Thoracic aorta (tissue), 2 donors: ENCODE measurements at regions not wholly inside any gene's neighbourhood (a gene's known extent, or its start where the extent isn't known, plus 50 kb on each side); places are given as distances from the start of the nearest gene placed in this dataset.

ENCODE experiments used
- ATAC-seq: fragments of 150-250 bp; one replicate; pipeline ENCODE4 v1.8.0; 2017; ENCODE audit warnings: low read depth; ENCODE audit not compliant: insufficient number of reproducible peaks, low FRiP score
- DNase-seq: peaks from one replicate; pipeline ENCODE4 v3.0.0-alpha.2; 2020; ENCODE audit warnings: low spot score
- H3K27ac ChIP-seq, 2 donors: fragments of 200-600 bp; sonication (generic); 1 replicate in 1 of 2; 2 replicates in 1 of 2; pipeline ENCODE4 v1.5.1; 2016; ENCODE audit warnings: mild to moderate bottlenecking in 2 of 2, moderate library complexity in 2 of 2
- H3K27me3 ChIP-seq: fragments of 200-600 bp; sonication (generic); replicated peaks from 2 replicates; pipeline ENCODE4 v1.6.0; 2016; ENCODE audit warnings: mild to moderate bottlenecking; ENCODE audit not compliant: insufficient read depth
- H3K36me3 ChIP-seq: fragments of 200-600 bp; sonication (generic); one replicate; pipeline ENCODE4 v1.5.1; 2016
- H3K4me1 ChIP-seq, 2 donors: fragments of 200-600 bp; sonication (generic); 1 replicate in 1 of 2; 2 replicates in 1 of 2; pipeline versions ENCODE4 v1.5.1 to v1.6.0; 2016; ENCODE audit warnings: low read depth in 2 of 2, mild to moderate bottlenecking in 1 of 2; ENCODE audit not compliant: control insufficient read depth in 1 of 2
- H3K4me3 ChIP-seq: fragments of 200-600 bp; sonication (generic); 2 replicates; pipeline ENCODE4 v1.5.1; 2016; ENCODE audit warnings: mild to moderate bottlenecking
- H3K9me3 ChIP-seq: fragments of 200-600 bp; sonication (generic); 2 replicates; pipeline ENCODE4 v1.5.1; 2016
- CTCF ChIP-seq: fragments of 200-600 bp; sonication (generic); IDR thresholded peaks from one replicate; pipeline ENCODE4 v1.5.1; 2019; ENCODE audit warnings: antibody characterized with exemption

- no peaks in the 10 kb centered on the region for H3K27me3 ChIP-seq
- H3K4me1 ChIP-seq = no peaks in the 10 kb centered on the region
- H3K27ac ChIP-seq = no peak overlapping the region
- DNase-seq (no peak), ATAC-seq (no peak)
- H3K36me3 ChIP-seq = no peaks in the 10 kb centered on the region
- H3K4me3 ChIP-seq = no peak overlapping the region
- TF ChIP-seq CTCF = no peak
- H3K9me3 ChIP-seq = no peaks in the 10 kb centered on the region
Measured at GRCh38 chr1:55311057-55311641, 96.0 kb upstream of the USP24 start.

- peak; percentile 63 for ATAC-seq
- DNase-seq = peak; percentile 12
- Histone ChIP-seq H3K4me3 (no peak overlapping the region), H3K9me3 (no peaks in the 10 kb centered on the region), H3K27ac (no peak overlapping the region), H3K36me3 (no peaks in the 10 kb centered on the region), H3K4me1 (no peaks in the 10 kb centered on the region), H3K27me3 (no peaks in the 10 kb centered on the region)
- TF ChIP-seq CTCF = no peak
Measured at GRCh38 chr1:55310505-55310971, 95.4 kb upstream of the USP24 start.

- no peak overlapping the region for H3K4me3 ChIP-seq
- H3K27me3 ChIP-seq = no peaks in the 10 kb centered on the region
- TF ChIP-seq CTCF = no peak
- ATAC-seq = no peak
- H3K36me3 ChIP-seq = no peaks in the 10 kb centered on the region
- no peaks in the 10 kb centered on the region for H3K4me1 ChIP-seq
- no peaks in the 10 kb centered on the region for H3K9me3 ChIP-seq
- no peak overlapping the region for H3K27ac ChIP-seq
- no peak for DNase-seq
Measured at GRCh38 chr1:55309786-55310504, 94.8 kb upstream of the USP24 start.

GRCh38 chr1:55309053-55309452, 93.9 kb upstream of the USP24 start:
- ATAC-seq (no peak), DNase-seq (no peak)
- Histone ChIP-seq H3K4me3 (no peak overlapping the region), H3K9me3 (no peaks in the 10 kb centered on the region), H3K4me1 (no peaks in the 10 kb centered on the region), H3K27me3 (no peaks in the 10 kb centered on the region), H3K27ac (no peak overlapping the region), H3K36me3 (no peaks in the 10 kb centered on the region)
- no peak for TF ChIP-seq CTCF

- TF ChIP-seq CTCF = no peak
- Histone ChIP-seq H3K36me3 (no peaks in the 10 kb centered on the region), H3K4me3 (no peak overlapping the region), H3K4me1 (peaks cover 6 to 9% of the 10 kb centered on the region in 2 donors), H3K9me3 (no peaks in the 10 kb centered on the region), H3K27me3 (no peaks in the 10 kb centered on the region), H3K27ac (no peak overlapping the region)
- DNase-seq (no peak), ATAC-seq (no peak)
Measured at GRCh38 chr1:55305735-55306134, 90.6 kb upstream of the USP24 start.
